ENCODE measurements at regions not wholly inside any gene's neighbourhood (a gene's known extent, or its start where the extent isn't known, plus 50 kb on each side); places are given as distances from the start of the nearest gene placed in this dataset.
"Not testable (repeated sequence)": the region's sequence is repeated elsewhere in the genome, so short reads cannot be mapped to it uniquely, and the experiment has no call there.

GRCh38 chr4:18130256-18130655 lies 108.7 kb upstream of the LCORL start:
- DNase-seq (ENCODE audit: low read depth), result no peak
- TF ChIP-seq CTCF (conservative IDR thresholded peaks at IDR 0.05; ENCODE audit: low read depth, low read length), result no peak
- H3K4me3 ChIP-seq (ENCODE audit: low read depth, low read length), result no peak overlapping the region

DNA sequence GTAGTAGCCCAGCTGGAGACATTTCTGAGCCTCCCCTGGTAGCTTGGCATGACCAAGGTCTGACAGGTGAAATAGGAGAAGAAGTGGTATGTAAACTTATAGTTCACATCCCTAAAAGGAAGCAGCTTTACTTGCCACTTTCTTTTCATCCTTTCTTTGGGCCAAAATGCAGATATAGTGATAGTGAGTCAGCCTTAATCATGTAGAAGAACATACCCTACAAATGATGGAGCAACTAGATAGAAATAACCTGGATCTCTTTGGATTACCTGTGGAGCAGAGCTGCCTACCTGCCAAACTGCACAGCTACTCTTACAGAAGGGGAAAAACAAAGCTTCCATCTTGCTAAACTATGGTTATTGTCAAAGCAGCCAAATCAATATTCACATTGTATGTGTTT lies 106.7 kb upstream of the LCORL start:
- DNase-seq (ENCODE audit: low read depth), result no peak
- TF ChIP-seq CTCF (conservative IDR thresholded peaks at IDR 0.05; ENCODE audit: low read depth, low read length), result no peak
- no peak overlapping the region for H3K4me3 ChIP-seq (ENCODE audit: low read depth, low read length)

- DNase-seq (ENCODE audit: low read depth), result no peak
- no peak for TF ChIP-seq CTCF (conservative IDR thresholded peaks at IDR 0.05; ENCODE audit: low read depth, low read length)
- no peak overlapping the region for H3K4me3 ChIP-seq (ENCODE audit: low read depth, low read length)
Measured at GRCh38 chr4:18127030-18127429, 105.5 kb upstream of the LCORL start.

- no peak overlapping the region for H3K4me3 ChIP-seq (ENCODE audit: low read depth, low read length)
- DNase-seq (ENCODE audit: low read depth), result no peak
- TF ChIP-seq CTCF (conservative IDR thresholded peaks at IDR 0.05; ENCODE audit: low read depth, low read length), result no peak
Measured at GRCh38 chr4:18113710-18114331, 92.3 kb upstream of the LCORL start.

DNA sequence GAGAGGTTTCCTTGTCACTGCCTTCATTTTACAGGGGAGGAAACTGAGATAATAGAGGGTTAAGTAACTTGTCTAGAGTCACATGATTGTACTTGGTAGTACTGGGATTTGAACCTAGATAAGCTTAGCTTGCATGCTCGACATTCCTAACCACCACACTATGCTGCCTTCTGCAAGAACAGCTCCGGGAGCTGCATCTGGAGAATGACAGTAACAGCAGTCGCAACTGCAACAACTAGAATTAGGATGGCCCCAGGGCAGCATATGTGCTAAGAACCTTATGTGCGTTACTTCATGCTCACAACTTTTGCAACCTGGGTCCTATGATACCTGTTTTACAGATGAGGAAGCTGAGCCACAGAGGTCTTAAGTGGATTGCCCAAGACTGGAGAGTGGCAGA lies 89.5 kb upstream of the LCORL start:
- H3K4me3 ChIP-seq (ENCODE audit: low read depth, low read length), result no peak overlapping the region
- DNase-seq (ENCODE audit: low read depth), result no peak
- TF ChIP-seq CTCF (conservative IDR thresholded peaks at IDR 0.05; ENCODE audit: low read depth, low read length), result no peak

DNA sequence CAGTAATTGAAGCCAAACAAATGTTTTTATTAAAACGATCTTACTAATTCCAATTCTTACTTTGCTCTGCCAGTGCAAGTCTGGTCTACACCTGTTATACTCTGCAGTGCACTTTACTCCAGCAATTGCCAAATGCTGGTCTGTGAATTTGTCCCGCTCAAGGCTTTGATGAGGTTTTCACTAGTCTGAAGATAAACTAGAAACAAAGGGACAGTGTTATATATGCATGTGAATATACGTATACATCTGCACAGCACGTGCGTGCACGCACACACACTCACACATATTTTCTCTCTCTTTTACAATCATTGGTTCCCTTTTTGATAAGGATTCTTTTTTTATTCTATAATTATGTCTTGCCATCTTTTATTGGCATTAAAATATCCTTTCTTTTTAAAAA lies 88.5 kb upstream of the LCORL start:
- H3K4me3 ChIP-seq (ENCODE audit: low read depth, low read length), result no peak overlapping the region
- no peak for DNase-seq (ENCODE audit: low read depth)
- no peak for TF ChIP-seq CTCF (conservative IDR thresholded peaks at IDR 0.05; ENCODE audit: low read depth, low read length)

- DNase-seq (ENCODE audit: low read depth), result no peak
- no peak overlapping the region for H3K4me3 ChIP-seq (ENCODE audit: low read depth, low read length)
- TF ChIP-seq CTCF (conservative IDR thresholded peaks at IDR 0.05; ENCODE audit: low read depth, low read length), result no peak
Measured at GRCh38 chr4:18109676-18110075, 88.1 kb upstream of the LCORL start.

- not testable (repeated sequence) for DNase-seq (ENCODE audit: low read depth); H3K4me3 ChIP-seq (ENCODE audit: low read depth, low read length)
Measured at GRCh38 chr4:18107848-18108528, 86.4 kb upstream of the LCORL start.

Data from choroid plexus epithelial cell (primary cell).